Activated effector memory CD4-positive, alpha-beta T cell treated with anti-CD3 and anti-CD28 coated beads, Interleukin-2, amount 50 U/mL, for 16 hours (primary cell): ENCODE measurements at regions not wholly inside any gene's neighbourhood (a gene's known extent, or its start where the extent isn't known, plus 50 kb on each side); places are given as distances from the start of the nearest gene placed in this dataset.

Source experiments
- DNase-seq: peaks from one replicate; pipeline ENCODE4 v3.0.0-alpha.2; 2020

DNA sequence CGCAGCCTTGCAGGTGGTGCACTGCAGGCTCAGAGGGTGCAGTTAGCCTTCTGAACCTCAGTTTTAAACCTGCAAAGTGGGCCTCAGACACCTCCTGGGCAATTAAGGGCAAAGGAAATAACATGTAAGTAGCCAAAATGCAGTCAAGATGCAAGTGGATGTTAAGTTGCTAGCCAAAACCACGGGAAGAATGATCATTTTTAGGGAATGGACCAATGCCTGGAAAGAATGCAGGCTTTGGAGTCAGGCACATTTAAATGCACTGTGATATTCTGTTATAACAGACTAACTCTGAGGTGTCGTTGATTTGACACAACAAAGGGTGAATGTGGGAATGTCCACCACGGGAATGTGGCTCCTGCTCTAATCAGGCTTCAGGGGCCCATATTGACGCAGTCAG lies 57.9 kb upstream of the PTGFRN start:
- no peak for DNase-seq

GRCh38 chr1:116852367-116852766 lies 57.3 kb upstream of the PTGFRN start:
- no peak for DNase-seq

DNA sequence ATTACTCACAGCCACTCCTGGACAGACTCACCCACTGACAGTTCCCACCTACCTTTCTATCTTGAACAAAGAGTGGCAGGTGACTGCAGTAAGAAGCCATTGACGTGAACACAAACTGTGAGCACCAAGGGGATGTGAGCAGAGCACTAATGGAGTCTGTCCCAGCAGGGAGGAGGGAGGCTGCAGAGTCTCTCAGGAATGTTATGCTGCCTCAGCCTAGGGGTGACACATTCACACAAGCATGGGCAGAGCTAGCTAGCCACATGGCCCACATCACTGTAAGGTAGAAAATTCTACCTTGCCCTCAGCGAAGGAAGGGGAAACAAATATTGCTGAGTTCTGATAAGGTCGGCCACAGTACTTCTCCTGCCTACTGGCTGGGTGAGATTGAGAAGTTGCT lies 56.8 kb upstream of the PTGFRN start:
- no peak for DNase-seq

GRCh38 chr1:116853680-116854402 lies 55.9 kb upstream of the PTGFRN start:
- DNase-seq: no peak

- no peak for DNase-seq
Measured at GRCh38 chr1:116854403-116854690, 55.4 kb upstream of the PTGFRN start.

DNA sequence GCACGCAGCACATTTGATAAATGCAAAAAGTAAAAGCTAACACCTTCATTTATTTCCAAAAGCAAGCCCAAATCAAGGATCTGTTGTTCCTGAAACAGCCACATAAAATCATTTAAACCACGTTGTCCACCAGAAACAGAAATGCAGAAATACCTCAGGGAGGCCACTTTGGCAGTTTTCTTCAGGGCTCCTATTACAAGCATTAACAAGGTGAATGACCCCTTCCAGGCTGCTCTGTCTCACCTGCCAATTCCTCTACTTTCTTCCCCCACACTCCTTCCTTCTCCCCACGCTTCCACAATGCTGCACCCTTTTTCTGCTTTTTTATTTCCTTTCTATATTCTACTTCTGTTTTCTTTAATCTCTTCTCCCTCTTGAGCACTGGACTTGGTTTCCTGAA lies 55.0 kb upstream of the PTGFRN start:
- DNase-seq: no peak

DNA sequence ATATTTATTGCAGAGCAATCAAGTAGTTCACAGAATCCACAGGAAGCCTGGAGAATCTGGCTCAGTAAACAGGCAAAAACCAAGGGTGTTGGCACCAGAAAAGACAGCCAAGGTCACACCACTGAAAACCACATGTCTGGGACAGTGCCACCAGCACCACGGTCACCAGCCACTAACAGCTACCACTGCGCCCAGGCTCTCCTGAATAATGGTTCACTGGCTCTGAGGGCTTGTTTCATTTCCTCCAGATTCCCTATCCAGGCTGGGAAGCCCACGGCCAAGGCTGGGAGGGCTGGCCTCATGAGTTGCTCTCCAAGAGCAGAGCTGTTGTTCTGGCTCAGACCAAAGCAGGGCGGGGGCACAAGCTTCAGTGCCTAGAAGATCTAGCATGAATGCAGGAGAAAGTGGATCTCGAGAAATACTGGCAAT lies 54.5 kb upstream of the PTGFRN start:
- no peak for DNase-seq

DNA sequence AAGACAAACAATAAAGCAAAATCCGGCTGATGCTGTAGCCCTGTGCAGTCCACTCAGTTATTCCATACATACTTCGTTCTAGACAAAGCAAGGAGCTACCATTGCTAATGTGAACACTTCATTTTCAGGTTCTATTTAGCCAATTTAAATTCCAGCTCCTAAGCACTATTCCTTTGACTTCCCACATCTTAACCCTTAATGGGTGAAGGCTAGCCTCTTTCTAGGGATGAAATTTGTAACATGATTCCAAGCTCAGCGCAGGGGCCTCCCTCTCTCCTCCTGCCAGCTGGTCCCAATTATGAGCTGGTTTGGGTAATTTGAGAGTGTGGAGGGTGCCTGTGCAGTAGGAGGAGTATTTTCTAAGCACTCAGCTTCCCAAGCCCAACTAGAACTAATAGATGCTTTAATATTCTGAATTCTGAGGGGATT lies 53.9 kb upstream of the PTGFRN start:
- no peak for DNase-seq

GRCh38 chr1:116856312-116856711 lies 53.4 kb upstream of the PTGFRN start:
- DNase-seq: no peak

- no peak for DNase-seq
Measured at GRCh38 chr1:116857092-116857491, 52.6 kb upstream of the PTGFRN start.
